HG02610 (cell line): ENCODE measurements at regions not wholly inside any gene's neighbourhood (a gene's known extent, or its start where the extent isn't known, plus 50 kb on each side); places are given as distances from the start of the nearest gene placed in this dataset.
"Not testable (repeated sequence)": the region's sequence is repeated elsewhere in the genome, so short reads cannot be mapped to it uniquely, and the experiment has no call there.

Source experiments
- ATAC-seq: cut with Tn5 transposase; IDR thresholded peaks from one replicate; pipeline ENCODE4 v1.9.1; 2021; ENCODE audit warnings: mild to moderate bottlenecking, moderate library complexity; ENCODE audit not compliant: unreplicated experiment

DNA sequence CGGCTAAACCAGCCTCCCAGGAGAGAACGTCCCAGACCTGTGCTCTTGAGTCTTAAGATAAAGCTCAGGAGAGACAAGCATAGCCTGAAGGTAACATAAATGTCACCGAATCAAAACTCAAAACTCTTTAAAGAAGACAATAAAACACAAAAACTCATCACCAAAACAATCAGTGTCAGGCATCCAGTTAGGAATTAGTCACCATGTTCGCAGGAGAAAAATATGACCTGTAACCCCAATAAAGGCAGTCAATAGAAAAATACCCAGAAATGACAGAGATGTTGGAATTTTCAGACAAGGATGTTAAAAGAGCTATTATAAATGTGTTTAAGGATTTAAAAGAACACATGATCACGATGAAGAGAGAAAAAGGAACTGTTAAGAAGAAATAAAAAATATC lies 352.4 kb downstream of the BRD1 start:
- ATAC-seq: no peak

DNA sequence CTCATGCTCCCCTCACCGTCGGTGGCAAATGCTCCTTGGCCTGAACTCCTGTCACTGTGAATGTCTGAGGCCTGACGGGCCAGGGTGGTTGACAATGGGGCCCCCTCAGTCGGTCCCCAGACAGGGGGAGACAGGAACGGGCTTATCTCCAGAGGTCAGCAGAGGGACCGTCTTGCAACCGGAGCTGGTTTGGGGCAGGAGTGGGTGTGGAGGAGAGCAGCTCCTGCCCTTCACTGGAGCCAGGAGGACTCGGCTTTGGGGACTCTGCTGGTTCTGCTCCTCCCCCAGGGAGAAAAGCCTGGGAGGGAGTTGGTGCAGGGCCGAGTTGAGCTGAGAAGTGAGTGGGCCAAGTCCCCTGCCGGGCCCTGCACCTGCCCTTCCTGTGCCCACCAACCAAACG lies 354.4 kb downstream of the BRD1 start:
- no peak for ATAC-seq

DNA sequence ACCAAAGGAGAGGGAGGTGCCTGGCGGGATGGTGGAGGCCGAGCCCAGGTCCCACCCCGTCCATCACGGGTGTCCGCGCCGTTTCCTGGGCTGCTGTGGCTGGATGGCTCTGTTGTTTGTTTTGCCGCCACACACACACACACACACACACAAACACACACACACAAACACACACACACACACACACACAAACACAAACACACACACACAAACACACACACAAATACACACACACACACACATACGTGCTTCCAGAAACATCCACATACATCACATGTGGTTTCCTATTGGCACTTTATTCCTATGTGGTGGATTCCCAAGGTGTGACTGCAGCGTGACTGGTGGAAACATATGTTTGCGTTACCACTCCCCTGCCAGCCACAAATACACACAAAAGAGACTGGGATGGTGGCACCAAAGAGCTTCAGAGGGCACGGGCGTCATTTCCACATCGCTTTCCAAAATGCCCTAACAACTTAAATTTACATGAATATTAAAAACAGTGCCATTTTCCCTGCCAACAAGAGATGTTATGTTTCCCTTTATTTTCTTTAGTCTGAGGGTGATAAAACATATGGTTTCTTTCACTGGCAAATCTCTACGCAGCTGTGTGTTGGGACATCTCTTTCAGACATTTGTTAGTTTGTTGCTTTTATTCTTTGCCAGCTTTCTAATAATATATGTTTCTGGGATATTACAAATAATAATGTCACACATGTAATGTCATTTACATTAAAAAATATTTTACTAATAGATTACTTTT lies 356.8 kb downstream of the BRD1 start:
- no peak for ATAC-seq

DNA sequence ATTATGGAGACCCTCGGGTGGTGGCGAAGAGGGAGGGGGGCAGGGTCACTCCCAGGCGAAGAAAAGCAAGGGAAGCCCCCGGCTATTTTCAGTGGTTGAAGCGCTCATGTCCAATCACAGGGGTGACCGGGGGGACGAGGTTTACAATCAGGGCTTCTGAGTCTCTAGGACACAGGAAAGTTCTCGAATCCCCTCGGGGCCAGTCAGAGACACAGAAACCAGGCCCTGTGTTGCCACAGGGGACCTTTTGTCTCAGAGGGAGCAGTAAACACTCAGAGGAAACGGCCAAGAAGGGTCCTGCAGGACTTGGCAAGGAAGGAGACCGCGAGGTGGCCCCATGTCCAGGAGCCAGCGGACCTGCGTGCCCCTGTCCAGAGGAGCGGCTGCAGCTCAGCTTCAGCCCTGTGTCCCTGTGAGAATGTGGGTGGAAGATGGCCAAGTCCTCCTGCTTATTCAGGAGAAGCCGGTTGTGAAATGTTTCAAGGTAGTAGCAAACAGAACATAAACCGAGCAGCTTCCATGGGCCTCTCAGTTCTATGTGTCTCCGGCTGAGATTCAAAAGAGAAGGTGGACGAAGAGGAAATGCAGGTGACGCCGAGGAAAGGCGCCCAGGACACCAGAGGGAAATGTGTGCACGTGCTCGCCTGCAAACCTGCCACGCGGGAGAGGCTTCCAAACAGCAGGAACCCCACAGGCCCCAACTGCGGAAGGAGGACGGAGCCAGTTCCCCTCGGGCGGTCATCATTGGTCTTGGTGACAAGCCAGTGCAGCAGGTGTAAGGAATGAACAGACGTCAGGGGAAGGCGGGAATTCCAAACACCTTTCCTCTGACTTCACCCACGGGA lies 357.6 kb downstream of the BRD1 start:
- ATAC-seq: no peak

DNA sequence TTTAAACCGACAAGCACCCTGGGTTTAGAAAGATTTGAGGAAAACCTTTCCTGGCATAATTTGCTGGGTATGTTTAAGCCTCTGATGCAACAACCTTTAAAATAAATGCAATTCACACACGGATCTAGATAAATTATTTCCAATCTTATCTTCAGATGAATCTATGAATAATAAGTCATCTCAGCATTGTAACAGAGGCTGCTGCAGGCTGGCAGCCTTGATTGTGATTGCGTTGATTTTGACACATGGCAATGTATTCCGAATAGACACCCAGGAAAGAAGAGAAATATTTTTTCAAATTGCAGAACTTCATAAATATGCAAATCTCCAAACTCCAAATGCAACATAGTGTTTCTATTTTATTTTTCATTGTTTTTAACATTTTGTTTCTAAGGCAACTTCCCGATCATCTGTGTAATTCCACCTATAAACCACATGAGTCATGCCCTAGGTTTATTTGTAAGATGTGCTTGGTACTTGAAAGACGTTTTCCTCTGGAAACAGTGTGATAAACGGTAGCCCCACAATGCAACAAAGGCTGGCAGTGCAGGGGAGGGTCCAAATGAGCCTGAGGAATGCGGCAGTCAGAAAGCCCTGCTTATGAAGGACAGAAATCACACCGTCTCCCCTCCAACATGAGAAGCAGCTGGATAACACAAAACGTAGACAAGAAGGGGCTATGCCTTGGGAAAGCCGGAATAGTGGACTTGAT lies 359.0 kb downstream of the BRD1 start:
- ATAC-seq: no peak

DNA sequence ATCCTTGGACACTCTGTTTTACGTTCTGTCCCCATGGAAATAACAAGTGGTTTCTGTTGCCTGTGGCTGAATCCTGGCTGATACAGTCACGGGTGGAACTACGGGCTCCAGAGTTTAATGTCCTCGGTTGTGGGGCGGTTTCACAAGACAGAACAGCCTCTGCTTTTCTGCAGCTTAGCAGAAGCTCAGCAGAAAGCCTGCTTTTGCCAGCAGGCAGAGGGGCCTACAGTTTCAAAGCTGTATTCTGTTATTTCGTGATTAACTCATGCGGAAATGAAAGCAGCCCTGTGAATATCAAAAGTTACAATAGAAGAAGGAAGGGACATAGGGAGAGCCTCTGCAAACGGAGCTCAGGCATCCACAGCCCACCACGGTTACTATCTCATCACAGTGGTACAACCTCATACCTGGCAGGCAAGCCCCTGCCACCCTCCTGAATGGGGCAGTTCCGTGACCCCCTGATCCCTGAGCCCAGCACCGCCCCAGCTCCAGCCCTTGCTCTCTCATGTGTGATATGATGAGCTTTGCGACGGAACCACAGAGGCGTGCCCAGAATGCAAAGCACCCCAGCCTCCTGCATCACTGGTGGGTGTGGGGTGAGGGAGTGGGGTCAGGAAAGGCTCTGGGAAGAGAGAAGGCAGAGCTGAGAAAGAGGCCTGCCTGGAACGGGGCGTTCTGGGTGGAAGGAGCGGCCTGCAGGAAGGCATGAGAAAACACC lies 360.6 kb downstream of the BRD1 start:
- ATAC-seq: no peak

DNA sequence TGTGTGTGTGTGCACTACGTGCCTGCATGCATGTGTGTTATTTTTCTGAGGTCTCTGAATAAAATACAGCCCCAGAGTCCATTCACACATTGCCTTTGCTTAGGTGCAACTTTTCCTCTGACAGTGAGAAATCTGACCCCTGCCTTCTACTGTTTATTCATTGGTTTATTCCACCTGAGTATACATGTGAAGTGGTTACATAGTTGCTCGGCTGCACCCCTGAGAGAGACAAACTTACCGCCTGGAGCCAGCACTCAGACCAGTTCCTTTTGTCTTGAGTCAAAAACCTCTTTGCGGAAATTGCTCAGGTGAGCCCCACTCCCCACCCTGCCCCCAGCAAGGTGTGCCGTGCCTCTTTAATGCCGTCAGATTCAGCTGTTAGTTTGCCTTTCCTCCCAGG lies 363.6 kb downstream of the BRD1 start:
- no peak for ATAC-seq

DNA sequence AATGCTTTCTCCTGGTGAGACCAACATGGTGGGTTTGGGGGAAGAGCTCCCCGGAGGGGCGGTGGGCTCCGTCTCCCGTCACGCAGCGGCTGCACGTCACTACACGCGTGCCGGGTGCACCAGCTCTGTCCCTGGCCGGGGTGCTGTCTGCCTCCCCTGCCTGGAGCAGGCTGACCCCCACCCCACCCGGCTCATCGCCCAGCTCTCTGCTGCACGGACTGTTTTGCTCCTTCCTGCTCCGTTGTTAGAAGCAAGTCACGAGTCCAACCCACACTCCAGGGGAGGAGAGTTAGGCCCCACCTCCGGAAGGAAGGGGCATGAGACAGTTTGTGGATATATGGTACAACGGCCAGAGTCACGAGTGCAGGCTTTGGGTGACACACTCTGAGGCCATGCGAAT lies 364.9 kb downstream of the BRD1 start:
- ATAC-seq: no peak

DNA sequence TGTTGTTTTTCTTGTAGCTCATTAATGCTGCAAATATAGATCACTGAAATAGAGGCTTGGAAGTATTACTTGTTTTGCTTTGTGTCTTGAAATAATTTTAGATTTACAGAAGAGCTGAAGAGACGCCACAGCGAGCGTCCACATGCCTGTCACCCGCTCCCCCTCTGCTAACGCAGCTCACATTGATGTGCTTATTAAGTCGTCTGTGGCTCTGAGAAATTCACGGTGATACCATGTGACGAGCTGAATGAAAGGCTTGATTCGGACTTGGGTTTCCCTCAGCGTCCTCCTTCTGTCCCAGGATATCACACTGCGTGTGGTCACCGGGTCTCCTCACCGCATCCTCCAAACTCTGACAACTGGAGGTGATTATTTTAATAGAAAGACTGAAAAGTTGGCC lies 365.4 kb downstream of the BRD1 start:
- no peak for ATAC-seq

DNA sequence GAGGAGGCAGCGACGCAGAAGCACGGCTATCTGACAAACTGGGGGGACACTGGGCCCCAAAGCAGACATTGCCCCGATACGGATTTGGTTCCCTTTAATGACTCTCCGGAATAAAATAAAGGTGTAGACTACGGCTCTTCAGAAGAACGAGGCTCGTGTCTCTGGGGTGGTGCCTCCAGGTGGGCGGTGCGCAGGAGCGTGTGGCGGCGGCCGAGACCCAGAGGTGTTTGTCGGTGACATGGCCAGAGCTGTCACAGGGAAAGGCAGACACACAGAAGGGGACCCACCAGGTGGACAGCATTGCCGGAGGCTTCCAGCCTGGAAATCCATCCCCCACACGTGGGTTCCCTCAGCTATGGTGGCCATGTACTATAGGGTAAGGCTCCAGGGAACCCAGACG lies 366.0 kb downstream of the BRD1 start:
- no peak for ATAC-seq

DNA sequence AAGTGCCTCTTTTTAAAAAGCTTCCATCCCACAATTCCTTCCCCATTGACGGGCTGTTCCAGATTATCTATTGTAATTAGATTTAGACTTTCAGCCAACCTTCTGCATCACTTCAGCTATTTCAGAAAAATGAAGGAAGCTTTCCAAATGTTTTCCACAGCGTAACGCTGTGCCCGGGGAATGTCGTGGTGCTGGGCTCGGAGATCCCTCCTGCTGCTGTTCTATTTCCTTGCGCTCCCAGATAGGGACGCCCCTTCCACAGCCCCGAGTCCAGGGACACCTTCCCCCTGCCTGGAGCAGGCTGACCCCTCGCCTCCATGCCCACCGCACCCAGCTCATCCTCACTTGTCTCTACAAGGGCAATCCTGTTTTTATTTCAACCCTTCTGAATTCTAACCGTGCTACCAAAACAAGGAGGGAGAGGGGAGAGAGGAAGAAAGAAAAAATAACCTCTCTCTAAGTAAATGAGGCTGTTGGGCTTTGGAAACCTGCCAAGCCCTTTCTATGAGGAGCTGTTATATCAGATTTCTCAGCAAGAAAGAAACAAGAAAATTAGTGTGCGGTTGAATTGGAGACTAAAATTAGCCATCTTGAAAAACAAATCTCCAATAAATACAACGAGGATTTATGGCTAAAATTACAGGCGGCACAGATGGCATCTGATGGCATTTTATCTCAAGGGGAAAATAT lies 366.9 kb downstream of the BRD1 start:
- no peak for ATAC-seq

DNA sequence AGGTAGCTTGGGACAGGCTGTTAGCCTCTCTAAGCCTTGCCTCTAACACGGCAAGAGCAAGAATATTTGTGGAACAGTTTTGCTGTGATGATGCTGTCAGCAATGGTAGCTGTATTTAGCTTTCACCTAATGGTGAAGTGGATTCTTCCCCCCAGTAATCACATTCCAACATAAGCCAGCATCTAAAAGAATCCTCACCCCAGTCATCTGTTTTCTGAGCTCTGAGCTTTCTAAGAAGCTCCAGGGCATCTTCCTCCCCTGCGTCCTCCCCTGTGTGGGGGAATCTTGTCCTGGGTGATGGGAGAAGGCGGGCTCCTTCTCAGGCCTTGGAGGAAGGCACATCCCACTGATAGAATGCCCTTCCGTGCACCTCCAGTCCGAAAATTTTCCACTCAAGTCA lies 367.6 kb downstream of the BRD1 start:
- ATAC-seq: no peak

DNA sequence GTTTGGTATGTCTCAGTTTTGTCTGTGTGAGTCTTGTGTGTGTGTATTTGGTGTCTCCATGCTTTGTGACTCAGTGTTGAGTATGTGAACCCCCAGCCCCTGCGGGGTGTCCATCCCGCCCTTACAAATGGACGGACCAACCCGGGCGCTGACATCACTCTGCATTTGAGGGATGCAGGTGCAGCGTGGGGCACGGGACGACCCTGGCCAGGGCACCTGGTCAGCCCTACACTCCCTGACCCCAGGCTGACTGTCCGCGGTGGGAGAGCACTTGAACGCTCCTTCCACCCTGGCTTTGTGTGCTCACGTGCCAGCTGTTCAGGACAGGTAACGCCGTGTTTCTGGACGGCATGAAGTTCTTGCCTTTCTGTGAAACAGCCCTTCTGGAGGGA lies 369.0 kb downstream of the BRD1 start:
- no peak for ATAC-seq

DNA sequence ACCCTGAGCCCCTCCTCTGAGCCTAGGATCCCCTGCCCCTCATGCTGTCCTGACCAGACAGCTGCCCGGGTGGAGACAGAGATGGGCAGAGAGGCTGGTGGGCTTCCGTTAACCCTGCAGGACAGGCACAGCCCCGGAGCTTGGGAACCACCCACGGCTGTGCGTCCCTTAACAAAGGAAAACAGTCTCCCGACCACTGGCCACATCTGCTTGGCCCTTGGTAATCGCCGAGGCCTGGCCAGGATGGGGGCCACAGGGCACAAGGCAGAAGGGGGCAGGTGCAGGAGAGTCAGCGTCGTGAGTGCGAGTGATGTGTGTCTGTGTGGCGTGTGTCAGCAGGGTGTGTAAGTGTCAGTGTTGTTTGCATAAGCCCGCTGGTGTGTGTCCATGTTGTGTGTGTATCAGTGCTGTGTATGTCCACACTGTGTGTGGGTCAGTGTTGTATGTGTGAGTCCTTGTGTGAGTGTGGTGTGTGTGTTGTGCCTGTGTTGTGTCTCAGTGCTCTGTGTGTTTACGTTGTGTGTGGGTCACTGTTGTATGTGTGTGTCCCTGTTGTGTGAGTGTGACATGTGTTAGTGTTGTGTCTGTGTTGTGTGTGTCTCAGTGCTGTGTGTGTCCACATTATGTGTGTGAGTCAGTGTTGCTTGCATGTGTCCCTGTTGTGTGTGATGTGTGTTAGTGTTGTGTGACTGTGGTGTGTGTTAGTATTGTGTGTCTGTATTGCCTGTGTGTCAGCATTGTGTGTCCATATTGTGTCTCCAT lies 369.5 kb downstream of the BRD1 start:
- ATAC-seq: no peak

DNA sequence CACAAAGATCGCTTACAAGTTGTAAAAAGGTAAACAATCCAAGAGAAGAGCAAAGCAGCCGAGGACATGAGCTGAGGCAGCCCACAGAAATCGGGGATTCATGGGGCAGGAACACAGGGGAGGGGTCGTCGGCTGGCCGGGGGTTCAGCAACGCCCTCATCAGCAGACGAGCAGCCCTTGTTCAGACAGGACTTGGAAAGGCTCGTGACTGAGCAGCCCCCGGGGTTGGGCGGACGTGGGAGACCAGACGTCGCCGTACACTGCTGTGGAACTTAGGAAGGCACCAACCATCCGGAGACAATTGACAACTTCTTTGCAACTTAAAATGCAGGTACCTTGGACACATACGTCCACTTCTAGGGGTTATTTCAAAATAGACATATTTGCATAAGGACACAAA lies 370.5 kb downstream of the BRD1 start:
- ATAC-seq: no peak

DNA sequence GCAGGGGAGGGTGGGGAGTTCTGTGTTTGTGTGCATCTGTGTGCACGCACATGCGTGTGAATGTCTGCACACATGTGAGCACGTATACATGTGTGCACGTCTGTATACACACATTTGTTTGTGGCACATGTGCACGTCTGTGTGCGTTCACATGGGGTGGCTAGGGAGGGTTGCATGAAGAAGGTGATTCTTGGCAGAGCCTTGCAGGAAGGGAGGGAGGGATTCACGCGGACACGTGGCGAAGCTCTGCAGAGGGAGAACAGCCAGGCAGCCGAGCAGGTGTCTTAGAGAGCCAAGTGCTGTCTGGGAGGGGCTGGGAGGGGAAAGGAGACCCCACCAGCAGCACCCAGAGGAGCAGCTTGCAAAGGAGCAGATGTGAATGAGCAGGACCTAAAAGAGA lies 372.1 kb downstream of the BRD1 start:
- ATAC-seq: no peak

DNA sequence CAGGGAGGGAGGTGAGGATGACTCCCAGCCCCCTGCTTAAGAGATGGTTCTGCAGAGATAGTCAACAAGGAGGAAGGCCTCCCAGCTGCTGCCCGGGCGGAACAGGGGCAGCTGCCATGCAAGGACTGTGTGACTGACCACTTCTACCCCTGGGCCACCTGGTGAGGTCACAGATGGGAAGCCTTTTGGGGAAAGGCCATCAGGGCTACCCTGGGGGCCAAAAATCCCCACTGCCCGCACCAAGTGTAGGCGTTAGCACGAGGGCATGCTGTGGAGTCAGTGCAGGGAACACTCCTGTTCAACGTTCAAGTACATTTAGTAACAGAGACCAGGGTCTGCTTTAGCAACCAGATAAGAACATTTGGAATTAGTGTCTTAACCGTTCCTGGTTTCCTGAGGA lies 372.9 kb downstream of the BRD1 start:
- ATAC-seq: no peak

DNA sequence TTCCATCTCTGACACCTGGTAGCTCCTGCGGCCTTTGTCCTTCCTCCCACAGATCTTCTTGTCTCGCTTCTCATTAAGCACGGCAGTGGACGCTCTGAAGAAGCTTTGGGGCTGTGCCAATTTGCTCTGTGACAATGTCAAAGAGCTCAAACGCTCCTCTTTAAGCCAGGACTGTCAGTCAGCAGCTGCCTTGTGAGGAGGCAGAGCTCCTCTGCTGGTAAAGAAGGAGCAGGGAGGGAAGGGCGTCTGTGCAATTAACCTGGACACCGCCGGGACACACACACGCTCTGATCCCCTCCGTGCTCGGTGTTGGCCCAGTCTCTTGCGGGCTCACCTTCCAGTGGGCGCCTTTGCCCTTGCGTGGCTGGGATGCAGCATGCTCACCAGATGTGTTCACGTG lies 373.9 kb downstream of the BRD1 start:
- ATAC-seq: no peak

DNA sequence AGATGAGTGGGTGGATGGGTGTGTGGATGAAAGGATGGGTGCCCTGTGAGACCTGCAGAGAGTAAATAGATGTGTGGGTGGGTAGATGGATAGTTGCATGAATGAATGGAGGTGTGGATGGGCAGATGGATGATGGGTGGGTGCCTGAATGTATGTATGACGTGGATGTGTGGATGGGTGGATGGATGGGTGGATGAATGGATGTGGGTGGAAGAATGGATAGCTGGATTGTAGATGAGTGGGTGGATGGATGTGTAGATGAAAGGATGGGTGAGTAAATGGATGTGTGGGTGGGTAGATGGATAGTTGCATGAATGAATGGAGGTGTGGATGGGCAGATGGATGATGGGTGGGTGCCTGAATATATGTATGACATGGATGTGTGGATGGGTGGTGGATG lies 374.7 kb downstream of the BRD1 start:
- not testable (repeated sequence) for ATAC-seq
